ENCODE measurements at regions not wholly inside any gene's neighbourhood (a gene's known extent, or its start where the extent isn't known, plus 50 kb on each side); places are given as distances from the start of the nearest gene placed in this dataset.

- H3K4me3 Mint-ChIP-seq, result no peak overlapping the region
- peaks cover 26% of the 10 kb centered on the region for H3K27me3 Mint-ChIP-seq
- H3K27ac Mint-ChIP-seq, result no peak overlapping the region
- H3K36me3 Mint-ChIP-seq, result no peaks in the 10 kb centered on the region
- no peak for ATAC-seq
- H3K9me3 Mint-ChIP-seq, result no peaks in the 10 kb centered on the region
- no peaks in the 10 kb centered on the region for H3K4me1 Mint-ChIP-seq
These were observed 110.5 kb upstream of the EEF1E1 start for GRCh38 chr6:8212720-8213434.

GRCh38 chr6:8207869-8208191 is 105.5 kb upstream of the EEF1E1 start:
- ATAC-seq, result no peak
- H3K9me3 Mint-ChIP-seq, result no peaks in the 10 kb centered on the region
- no peaks in the 10 kb centered on the region for H3K36me3 Mint-ChIP-seq
- no peak overlapping the region for H3K4me3 Mint-ChIP-seq
- peaks cover 42% of the 10 kb centered on the region for H3K27me3 Mint-ChIP-seq
- no peaks in the 10 kb centered on the region for H3K4me1 Mint-ChIP-seq
- H3K27ac Mint-ChIP-seq, result no peak overlapping the region

GRCh38 chr6:8207191-8207868 is 105.0 kb upstream of the EEF1E1 start:
- Mint-ChIP-seq H3K36me3 (no peaks in the 10 kb centered on the region), H3K4me1 (no peaks in the 10 kb centered on the region), H3K27me3 (peaks cover 47% of the 10 kb centered on the region), H3K4me3 (no peak overlapping the region), H3K27ac (no peak overlapping the region), H3K9me3 (no peaks in the 10 kb centered on the region)
- ATAC-seq, result no peak

GRCh38 chr6:8203337-8203736 is 101.0 kb upstream of the EEF1E1 start:
- ATAC-seq, result no peak
- Mint-ChIP-seq H3K4me1 (no peaks in the 10 kb centered on the region), H3K9me3 (no peaks in the 10 kb centered on the region), H3K27ac (no peak overlapping the region), H3K4me3 (no peak overlapping the region), H3K36me3 (no peaks in the 10 kb centered on the region), H3K27me3 (peaks cover 57% of the 10 kb centered on the region)

GRCh38 chr6:8201679-8202078 is 99.3 kb upstream of the EEF1E1 start:
- H3K4me1 Mint-ChIP-seq, result no peaks in the 10 kb centered on the region
- H3K27me3 Mint-ChIP-seq, result peaks cover 60% of the 10 kb centered on the region
- no peaks in the 10 kb centered on the region for H3K36me3 Mint-ChIP-seq
- no peaks in the 10 kb centered on the region for H3K9me3 Mint-ChIP-seq
- ATAC-seq, result no peak
- no peak overlapping the region for H3K4me3 Mint-ChIP-seq
- H3K27ac Mint-ChIP-seq, result no peak overlapping the region

GRCh38 chr6:8200255-8200654 is 97.9 kb upstream of the EEF1E1 start:
- Mint-ChIP-seq H3K27ac (no peak overlapping the region), H3K36me3 (no peaks in the 10 kb centered on the region), H3K4me1 (no peaks in the 10 kb centered on the region), H3K9me3 (no peaks in the 10 kb centered on the region), H3K27me3 (peaks cover 56% of the 10 kb centered on the region), H3K4me3 (no peak overlapping the region)
- no peak for ATAC-seq

- Mint-ChIP-seq H3K36me3 (no peaks in the 10 kb centered on the region), H3K27ac (no peak overlapping the region), H3K9me3 (no peaks in the 10 kb centered on the region), H3K4me3 (no peak overlapping the region), H3K27me3 (peaks cover 33% of the 10 kb centered on the region), H3K4me1 (no peaks in the 10 kb centered on the region)
- no peak for ATAC-seq
These were observed 93.4 kb upstream of the EEF1E1 start for GRCh38 chr6:8195714-8196102.

- no peak overlapping the region for H3K27ac Mint-ChIP-seq
- H3K36me3 Mint-ChIP-seq, result no peaks in the 10 kb centered on the region
- no peaks in the 10 kb centered on the region for H3K4me1 Mint-ChIP-seq
- no peaks in the 10 kb centered on the region for H3K9me3 Mint-ChIP-seq
- H3K27me3 Mint-ChIP-seq, result peaks cover 28% of the 10 kb centered on the region
- no peak for ATAC-seq
- no peak overlapping the region for H3K4me3 Mint-ChIP-seq
These were observed 92.8 kb upstream of the EEF1E1 start for GRCh38 chr6:8195040-8195713.

GRCh38 chr6:8194490-8194889 is 92.1 kb upstream of the EEF1E1 start:
- Mint-ChIP-seq H3K4me3 (no peak overlapping the region), H3K27me3 (peaks cover 28% of the 10 kb centered on the region), H3K9me3 (no peaks in the 10 kb centered on the region), H3K4me1 (no peaks in the 10 kb centered on the region), H3K27ac (no peak overlapping the region), H3K36me3 (no peaks in the 10 kb centered on the region)
- ATAC-seq, result no peak

GRCh38 chr6:8193541-8193940 is 91.2 kb upstream of the EEF1E1 start:
- no peak for ATAC-seq
- no peaks in the 10 kb centered on the region for H3K36me3 Mint-ChIP-seq

GRCh38 chr6:8192597-8192996 is 90.2 kb upstream of the EEF1E1 start:
- Mint-ChIP-seq H3K9me3 (no peaks in the 10 kb centered on the region), H3K4me1 (no peaks in the 10 kb centered on the region), H3K27ac (no peak overlapping the region), H3K36me3 (no peaks in the 10 kb centered on the region), H3K27me3 (peaks cover 26% of the 10 kb centered on the region), H3K4me3 (no peak overlapping the region)
- no peak for ATAC-seq

More at GRCh38 chr6:8193541-8193940, 91.2 kb upstream of the EEF1E1 start:
- no peak overlapping the region for H3K4me3 Mint-ChIP-seq
- no peaks in the 10 kb centered on the region for H3K9me3 Mint-ChIP-seq
- peaks cover 24% of the 10 kb centered on the region for H3K27me3 Mint-ChIP-seq
- H3K27ac Mint-ChIP-seq, result no peak overlapping the region
- no peaks in the 10 kb centered on the region for H3K4me1 Mint-ChIP-seq

GRCh38 chr6:8192067-8192466 is 89.7 kb upstream of the EEF1E1 start:
- no peak for ATAC-seq
- Mint-ChIP-seq H3K36me3 (no peaks in the 10 kb centered on the region), H3K27me3 (peaks cover 26% of the 10 kb centered on the region), H3K4me1 (no peaks in the 10 kb centered on the region), H3K27ac (no peak overlapping the region), H3K4me3 (no peak overlapping the region), H3K9me3 (no peaks in the 10 kb centered on the region)

GRCh38 chr6:8191629-8192028 is 89.3 kb upstream of the EEF1E1 start:
- H3K36me3 Mint-ChIP-seq, result no peaks in the 10 kb centered on the region
- H3K4me1 Mint-ChIP-seq, result no peaks in the 10 kb centered on the region
- ATAC-seq, result no peak
- H3K9me3 Mint-ChIP-seq, result no peaks in the 10 kb centered on the region
- no peak overlapping the region for H3K4me3 Mint-ChIP-seq
- no peak overlapping the region for H3K27ac Mint-ChIP-seq
- H3K27me3 Mint-ChIP-seq, result peaks cover 26% of the 10 kb centered on the region

GRCh38 chr6:8187209-8187608 is 84.9 kb upstream of the EEF1E1 start:
- ATAC-seq, result no peak
- Mint-ChIP-seq H3K4me1 (no peaks in the 10 kb centered on the region), H3K36me3 (no peaks in the 10 kb centered on the region), H3K4me3 (no peak overlapping the region), H3K27ac (no peak overlapping the region), H3K9me3 (no peaks in the 10 kb centered on the region), H3K27me3 (peaks cover 22% of the 10 kb centered on the region)

- peaks cover 18% of the 10 kb centered on the region for H3K27me3 Mint-ChIP-seq
- no peak overlapping the region for H3K27ac Mint-ChIP-seq
- H3K4me1 Mint-ChIP-seq, result no peaks in the 10 kb centered on the region
- H3K36me3 Mint-ChIP-seq, result no peaks in the 10 kb centered on the region
- H3K4me3 Mint-ChIP-seq, result no peak overlapping the region
- ATAC-seq, result peak; percentile 24
- H3K9me3 Mint-ChIP-seq, result no peaks in the 10 kb centered on the region
These were observed 80.7 kb upstream of the EEF1E1 start for GRCh38 chr6:8182902-8183665.
